Esophagus (tissue), 2 donors: ENCODE measurements at regions not wholly inside any gene's neighbourhood (a gene's known extent, or its start where the extent isn't known, plus 50 kb on each side); places are given as distances from the start of the nearest gene placed in this dataset.

ENCODE experiments used
- H3K27ac ChIP-seq, 2 donors: one replicate each; pipeline ENCODE4 v1.5.1; 2013; ENCODE audit warnings: low read depth in 2 of 2, mild to moderate bottlenecking in 2 of 2, inconsistent platforms in 1 of 2, low read length in 1 of 2, moderate library complexity in 1 of 2
- H3K27me3 ChIP-seq, 2 donors: one replicate each; pipeline ENCODE4 v1.6.1; 2013; ENCODE audit warnings: low read length in 2 of 2, control low read depth in 1 of 2, mild to moderate bottlenecking in 1 of 2; ENCODE audit not compliant: insufficient read depth in 2 of 2, control insufficient read depth in 1 of 2
- H3K36me3 ChIP-seq, 2 donors: one replicate each; pipeline ENCODE4 v1.6.1; 2013; ENCODE audit warnings: low read length in 1 of 2; ENCODE audit not compliant: control insufficient read depth in 2 of 2, insufficient read depth in 2 of 2
- H3K4me1 ChIP-seq, 2 donors: one replicate each; pipeline ENCODE4 v1.6.1; 2013; ENCODE audit warnings: low read length in 1 of 2; ENCODE audit not compliant: control insufficient read depth in 2 of 2, insufficient read depth in 2 of 2
- H3K4me3 ChIP-seq, 2 donors: one replicate each; pipeline ENCODE4 v1.5.1; 2013; ENCODE audit warnings: low read length in 2 of 2, mild to moderate bottlenecking in 2 of 2, low read depth in 1 of 2, moderate library complexity in 1 of 2
- H3K9me3 ChIP-seq, 2 donors: one replicate each; pipeline ENCODE4 v1.6.1; 2013; ENCODE audit warnings: mild to moderate bottlenecking in 2 of 2, low read depth in 1 of 2, low read length in 1 of 2, moderate library complexity in 1 of 2; ENCODE audit not compliant: control insufficient read depth in 2 of 2, insufficient read depth in 1 of 2
- WGBS, 2 donors: extraction: QIAGEN DNeasy Blood & Tissue Kit; methylation state at CpG; one replicate each; pipeline ENCODE4 v1.1.7; 2013; 5-methylcytosine and 5-hydroxymethylcytosine counted together
- donor health status: healthy with polysubstance abuse.
- donor health status: Bipolar disorder and iron deficiency.

DNA sequence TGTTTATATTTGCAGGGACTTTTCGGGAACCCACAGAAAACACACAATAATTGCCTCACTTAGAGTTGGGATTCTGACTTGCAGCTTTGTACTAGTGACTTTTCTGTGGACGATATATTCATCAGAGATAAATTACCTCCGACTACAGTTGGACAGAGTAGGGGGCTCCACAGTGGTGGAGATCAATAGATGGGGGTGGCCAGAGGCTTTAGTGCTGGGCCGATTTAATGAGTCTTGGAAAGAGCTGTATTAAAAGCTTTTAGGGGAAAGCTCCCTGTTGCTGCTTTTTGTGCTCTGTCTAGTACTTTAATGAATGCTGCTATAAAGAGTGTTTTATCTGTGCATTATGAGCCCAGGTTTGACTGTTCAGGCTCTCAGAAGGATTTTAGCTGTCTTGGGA, 359.2 kb upstream of the DPYD start:
- no peak overlapping the region for H3K4me3 ChIP-seq
- H3K9me3 ChIP-seq, result no peaks in the 10 kb centered on the region
- H3K4me1 ChIP-seq, result no peaks in the 10 kb centered on the region
- no peaks in the 10 kb centered on the region for H3K36me3 ChIP-seq
- no peak overlapping the region for H3K27ac ChIP-seq
- H3K27me3 ChIP-seq, result peaks cover 0 to 2% of the 10 kb centered on the region in 2 donors
- WGBS, 2 donors, result 53 to 62% methylated on average over 4 of the region's 4 CpGs

DNA sequence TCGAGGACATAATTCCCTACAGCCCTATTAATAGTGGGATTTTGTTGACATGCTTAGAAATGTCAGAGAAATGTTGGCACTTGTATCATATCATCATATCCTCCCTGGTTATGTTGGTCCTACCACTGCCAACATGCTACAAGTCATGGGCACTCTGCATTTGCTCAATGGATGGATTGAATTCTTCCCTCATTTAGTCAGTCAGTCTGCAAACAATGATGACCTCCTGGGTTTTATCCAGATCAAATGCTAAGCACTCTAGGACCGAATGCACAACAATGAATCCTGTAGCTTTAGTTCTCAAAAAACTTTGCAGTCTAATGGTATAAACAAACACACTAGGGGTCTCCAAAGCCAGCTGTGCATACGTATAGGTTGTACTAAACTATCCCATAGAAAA, 357.2 kb upstream of the DPYD start:
- peaks cover 0 to 3% of the 10 kb centered on the region in 2 donors for H3K27me3 ChIP-seq
- H3K9me3 ChIP-seq, result no peaks in the 10 kb centered on the region
- H3K36me3 ChIP-seq, result no peaks in the 10 kb centered on the region
- WGBS, 2 donors, result 64 to 67% methylated on average over 3 of the region's 3 CpGs
- no peak overlapping the region for H3K27ac ChIP-seq
- no peak overlapping the region for H3K4me3 ChIP-seq
- H3K4me1 ChIP-seq, result no peaks in the 10 kb centered on the region

DNA sequence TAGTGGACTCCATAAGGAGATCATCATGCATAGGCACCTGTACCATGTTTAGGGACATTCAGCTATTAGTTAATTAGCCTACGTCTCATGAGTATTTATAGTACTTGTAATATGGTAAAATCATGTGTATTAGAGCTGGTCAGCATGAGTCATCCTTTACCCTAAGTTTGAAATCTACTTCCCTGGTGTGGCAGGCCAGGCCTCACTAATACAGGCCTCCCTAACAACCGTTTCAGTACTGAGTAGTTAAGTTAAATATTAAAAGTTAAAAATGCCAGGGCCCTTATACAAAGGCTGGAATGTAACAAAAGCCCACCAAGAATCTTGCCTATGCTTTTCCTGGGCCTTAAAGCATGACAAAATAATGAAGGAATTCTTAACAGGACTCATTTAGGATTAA, 356.3 kb upstream of the DPYD start:
- Histone ChIP-seq H3K4me1 (no peaks in the 10 kb centered on the region), H3K27ac (no peak overlapping the region), H3K27me3 (peaks cover 0 to 3% of the 10 kb centered on the region in 2 donors), H3K36me3 (no peaks in the 10 kb centered on the region), H3K4me3 (no peak overlapping the region), H3K9me3 (no peaks in the 10 kb centered on the region)
- 58 to 65% methylated on average over 2 of the region's 2 CpGs for WGBS, 2 donors

DNA sequence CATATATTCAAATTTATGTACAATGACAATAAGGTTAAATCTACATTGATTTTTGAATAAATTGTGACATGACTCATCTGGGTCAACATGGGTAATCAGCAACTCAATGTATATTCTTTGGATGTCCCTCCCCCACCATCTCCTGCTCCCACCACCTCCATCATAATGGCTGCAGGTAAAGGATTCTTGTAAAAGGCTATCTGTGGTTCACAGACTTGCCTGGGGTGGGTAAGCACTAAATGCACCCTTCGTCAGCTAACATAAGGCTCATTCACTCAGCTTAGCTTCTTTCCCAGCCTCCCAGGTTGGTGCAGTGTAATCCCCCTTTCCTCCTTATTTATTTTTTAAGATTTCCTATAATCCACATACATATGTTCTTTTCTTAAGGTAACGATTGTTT, 355.7 kb upstream of the DPYD start:
- H3K27ac ChIP-seq, result no peak overlapping the region
- no peaks in the 10 kb centered on the region for H3K36me3 ChIP-seq
- WGBS, 2 donors, result 86 to 94% methylated on average over 2 of the region's 2 CpGs
- H3K27me3 ChIP-seq, result peaks cover 0 to 3% of the 10 kb centered on the region in 2 donors
- H3K9me3 ChIP-seq, result no peaks in the 10 kb centered on the region
- no peaks in the 10 kb centered on the region for H3K4me1 ChIP-seq
- no peak overlapping the region for H3K4me3 ChIP-seq

DNA sequence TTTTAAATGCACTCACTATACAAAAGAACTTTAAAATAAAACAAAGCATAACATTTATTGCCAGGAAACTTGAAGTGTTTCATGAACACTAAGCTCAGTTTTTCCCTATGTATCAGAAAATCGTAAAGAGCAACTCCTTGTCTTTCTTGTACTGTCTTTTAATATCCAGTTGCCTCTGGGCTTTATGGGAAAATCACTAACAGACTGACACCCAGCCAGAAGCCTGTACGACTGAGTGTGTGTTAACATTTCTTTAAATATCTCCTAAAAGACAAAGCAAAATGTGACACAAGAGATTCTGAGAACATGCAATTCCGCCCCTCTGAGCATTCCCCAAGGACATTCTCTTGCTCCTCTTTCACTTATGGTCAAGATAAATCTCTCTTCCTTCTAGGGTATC, 347.5 kb upstream of the DPYD start:
- 51 to 61% methylated on average over 3 of the region's 3 CpGs for WGBS, 2 donors
- Histone ChIP-seq H3K4me1 (no peaks in the 10 kb centered on the region), H3K27ac (no peak overlapping the region), H3K4me3 (no peak overlapping the region), H3K9me3 (no peaks in the 10 kb centered on the region), H3K36me3 (no peaks in the 10 kb centered on the region), H3K27me3 (no peaks in the 10 kb centered on the region)

DNA sequence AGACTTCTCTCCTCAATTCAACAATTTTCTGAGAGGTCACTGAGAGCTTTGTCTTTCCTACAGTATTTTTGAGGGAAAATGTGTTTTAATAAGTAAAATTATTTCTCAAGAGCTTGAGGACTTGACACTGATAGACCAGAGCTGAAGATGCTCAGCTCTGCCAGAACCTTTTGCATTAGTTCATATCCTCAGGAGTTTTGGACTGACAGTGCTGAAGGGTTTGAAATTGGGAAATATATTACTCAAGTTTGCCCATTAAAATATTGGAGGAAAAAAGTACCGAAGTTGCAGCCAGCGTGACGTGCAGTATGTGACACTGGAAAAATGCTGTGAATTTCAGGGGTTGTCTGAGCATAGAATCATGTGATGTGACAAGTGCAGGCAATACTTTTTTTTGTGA, 346.6 kb upstream of the DPYD start:
- no peak overlapping the region for H3K27ac ChIP-seq
- no peaks in the 10 kb centered on the region for H3K4me1 ChIP-seq
- WGBS, 2 donors, result 83 to 84% methylated on average over 3 of the region's 3 CpGs
- H3K36me3 ChIP-seq, result no peaks in the 10 kb centered on the region
- no peaks in the 10 kb centered on the region for H3K27me3 ChIP-seq
- no peaks in the 10 kb centered on the region for H3K9me3 ChIP-seq
- H3K4me3 ChIP-seq, result no peak overlapping the region

DNA sequence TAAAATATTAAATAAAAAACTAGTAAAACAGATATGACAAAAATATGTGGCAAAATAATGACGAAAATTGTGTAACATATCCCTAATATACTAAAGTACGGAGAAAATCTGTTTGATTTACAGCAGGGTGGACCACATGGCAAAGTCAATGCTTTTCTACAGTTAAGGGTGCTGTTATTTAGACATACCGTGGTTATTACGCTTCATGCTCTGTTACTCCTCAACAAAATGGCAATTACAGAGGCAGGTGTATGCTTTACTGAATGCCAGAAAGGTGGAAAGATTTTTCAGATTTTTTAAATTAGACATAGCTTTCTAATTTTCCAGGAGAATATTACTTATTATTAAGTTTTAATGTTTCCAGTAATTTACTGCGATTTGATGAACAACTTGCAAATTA, 343.9 kb upstream of the DPYD start:
- WGBS, 2 donors, result 91 to 94% methylated on average over 5 of the region's 5 CpGs
- H3K27ac ChIP-seq, result no peak overlapping the region
- H3K4me3 ChIP-seq, result no peak overlapping the region
- no peaks in the 10 kb centered on the region for H3K9me3 ChIP-seq
- no peaks in the 10 kb centered on the region for H3K4me1 ChIP-seq
- H3K36me3 ChIP-seq, result no peaks in the 10 kb centered on the region
- H3K27me3 ChIP-seq, result no peaks in the 10 kb centered on the region

DNA sequence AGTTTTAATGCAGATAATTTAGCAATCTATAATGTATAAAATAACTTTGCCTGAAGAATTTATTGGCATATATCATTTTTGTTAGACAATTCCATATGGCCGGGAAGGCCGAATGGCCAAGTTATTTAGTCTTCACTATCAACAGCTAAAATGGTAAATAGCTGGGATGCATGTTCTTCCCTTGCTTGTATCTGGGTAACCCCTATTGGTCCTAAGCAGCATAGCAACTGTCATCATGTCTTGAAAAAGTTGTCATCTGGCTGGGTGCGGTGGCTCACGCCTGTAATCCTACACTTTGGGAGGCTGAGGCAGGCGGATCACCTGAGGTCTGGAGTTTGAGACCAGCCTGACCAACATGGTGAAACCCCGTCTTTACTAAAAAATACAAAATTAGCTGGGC, 340.0 kb upstream of the DPYD start:
- no peaks in the 10 kb centered on the region for H3K9me3 ChIP-seq
- no peaks in the 10 kb centered on the region for H3K36me3 ChIP-seq
- no peaks in the 10 kb centered on the region for H3K4me1 ChIP-seq
- no peak overlapping the region for H3K27ac ChIP-seq
- WGBS, 2 donors, result 93 to 94% methylated on average over 6 of the region's 6 CpGs
- H3K4me3 ChIP-seq, result no peak overlapping the region
- H3K27me3 ChIP-seq, result no peaks in the 10 kb centered on the region

DNA sequence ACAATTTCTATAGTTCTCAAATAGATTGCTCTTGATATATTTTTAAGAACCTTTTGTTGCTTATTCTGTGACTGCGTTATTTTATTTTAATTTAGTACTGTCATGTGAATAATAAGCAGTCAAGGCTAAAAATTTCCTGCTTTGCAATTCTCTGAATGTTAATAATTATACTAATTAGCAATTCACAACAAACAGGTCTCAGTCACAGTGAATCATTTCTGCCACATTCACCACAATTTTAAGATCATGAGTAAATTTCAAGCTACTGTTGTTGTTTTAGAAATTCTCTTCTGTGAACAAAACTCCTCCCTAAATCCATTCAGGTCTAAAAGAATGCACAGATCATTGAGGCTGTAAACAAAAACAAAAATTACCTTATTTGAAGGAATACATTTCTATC, 339.6 kb upstream of the DPYD start:
- Histone ChIP-seq H3K4me1 (no peaks in the 10 kb centered on the region), H3K27ac (no peak overlapping the region), H3K27me3 (no peaks in the 10 kb centered on the region), H3K9me3 (no peaks in the 10 kb centered on the region), H3K4me3 (no peak overlapping the region), H3K36me3 (no peaks in the 10 kb centered on the region)
- 87 to 88% methylated on average over 1 of the region's 1 CpG for WGBS, 2 donors

DNA sequence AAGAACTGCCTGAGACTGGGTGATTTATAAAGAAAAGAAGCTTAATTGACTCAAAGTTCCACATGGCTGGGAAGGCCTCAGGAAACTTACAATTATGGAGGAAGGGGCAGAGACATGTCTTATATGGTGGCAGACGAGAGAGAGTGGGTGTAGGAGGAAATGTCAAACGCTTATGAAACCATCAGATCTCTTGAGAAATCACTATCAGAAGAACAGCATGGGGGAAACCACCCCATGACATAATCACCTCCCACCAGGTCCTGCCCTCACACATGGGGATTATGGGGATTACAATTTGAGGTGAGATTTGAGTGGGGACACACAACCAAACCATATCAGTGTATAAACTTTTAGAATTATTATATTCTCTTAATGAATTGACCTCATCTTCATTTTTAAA, 335.9 kb upstream of the DPYD start:
- 61 to 64% methylated on average over 2 of the region's 2 CpGs for WGBS, 2 donors
- Histone ChIP-seq H3K27me3 (no peaks in the 10 kb centered on the region), H3K27ac (no peak overlapping the region), H3K9me3 (no peaks in the 10 kb centered on the region), H3K4me1 (no peaks in the 10 kb centered on the region), H3K36me3 (no peaks in the 10 kb centered on the region), H3K4me3 (no peak overlapping the region)
